WTC11 (cell line): ENCODE measurements at regions not wholly inside any gene's neighbourhood (a gene's known extent, or its start where the extent isn't known, plus 50 kb on each side); places are given as distances from the start of the nearest gene placed in this dataset.

Experiments used
- ATAC-seq: fragments of 200-7000 bp; cut with Tn5 transposase; 2 replicates; pipeline ENCODE4 v1.10.0; 2021; ENCODE audit warnings: mild to moderate bottlenecking, moderate library complexity
- CTCF ChIA-PET: fragments of 300-600 bp; sonication (Branson Sonifier 250); formaldehyde crosslinking; loops from one replicate; lab custom pipeline; 2021; ENCODE audit warnings: antibody characterized with exemption; lab: Charles Lee
- POLR2A ChIA-PET: fragments of 350-600 bp; sonication (Branson Sonifier 250); formaldehyde crosslinking; loops from one replicate; lab custom pipeline; 2021; ENCODE audit warnings: antibody characterized with exemption; lab: Charles Lee
- DNase-seq: peaks from one replicate; pipeline ENCODE4 v3.0.0; 2021; ENCODE audit warnings: low spot score
- H3K27ac Mint-ChIP-seq: 2 replicates; pipeline ENCODE4 v1.8.0; 2021; ENCODE audit warnings: mixed read lengths
- H3K27me3 Mint-ChIP-seq: 2 replicates; pipeline ENCODE4 v1.8.0; 2021; ENCODE audit warnings: low read depth, mild to moderate bottlenecking, moderate library complexity, mixed read lengths
- H3K36me3 Mint-ChIP-seq: 2 replicates; pipeline ENCODE4 v1.8.0; 2021; ENCODE audit warnings: mixed read lengths
- H3K4me1 Mint-ChIP-seq: 2 replicates; pipeline ENCODE4 v1.8.0; 2022; ENCODE audit warnings: mixed read lengths
- H3K4me3 Mint-ChIP-seq: 2 replicates; pipeline ENCODE4 v1.8.0; 2021; ENCODE audit warnings: mild to moderate bottlenecking, moderate library complexity, mixed read lengths
- H3K9me3 Mint-ChIP-seq: 2 replicates; pipeline ENCODE4 v1.8.0; 2021; ENCODE audit warnings: mixed read lengths
- CBFB ChIP-seq: sonication (generic); formaldehyde crosslinking; IDR thresholded peaks from 2 replicates; pipeline ENCODE4 v1.8.1; 2022; ENCODE audit warnings: mild to moderate bottlenecking, low read depth, missing genetic modification reagents
- E2F4 ChIP-seq: sonication (generic); formaldehyde crosslinking; IDR thresholded peaks from 2 replicates; pipeline ENCODE4 v1.8.1; 2022; ENCODE audit warnings: low read depth, mild to moderate bottlenecking, moderate library complexity, missing genetic modification reagents, borderline replicate concordance
- ERG ChIP-seq: fragments of 250-450 bp; sonication (Bioruptor Pico); IDR thresholded peaks from 2 replicates; pipeline ENCODE4 v1.8.0; 2021; ENCODE audit warnings: mild to moderate bottlenecking
- FOXJ3 ChIP-seq: sonication (generic); formaldehyde crosslinking; IDR thresholded peaks from 2 replicates; pipeline ENCODE4 v1.9.0; 2021; ENCODE audit warnings: missing genetic modification reagents, mild to moderate bottlenecking, borderline replicate concordance
- GRHL2 ChIP-seq: fragments of 250-450 bp; sonication (Bioruptor Pico); IDR thresholded peaks from 2 replicates; pipeline ENCODE4 v1.8.0; 2022; ENCODE audit warnings: mild to moderate bottlenecking, moderate library complexity; ENCODE audit not compliant: insufficient replicate concordance, severe bottlenecking
- IRF2 ChIP-seq: sonication (generic); formaldehyde crosslinking; IDR thresholded peaks from 2 replicates; pipeline ENCODE4 v1.8.0; 2022; ENCODE audit warnings: low read depth, missing genetic modification reagents, borderline replicate concordance
- MYBL2 ChIP-seq: sonication (generic); formaldehyde crosslinking; IDR thresholded peaks from 2 replicates; pipeline ENCODE4 v1.8.1; 2023; ENCODE audit warnings: mild to moderate bottlenecking, moderate library complexity, missing genetic modification reagents
- NR1H2 ChIP-seq: sonication (generic); formaldehyde crosslinking; IDR thresholded peaks from 2 replicates; pipeline ENCODE4 v1.9.0; 2021; ENCODE audit warnings: mild to moderate bottlenecking, moderate library complexity, missing genetic modification reagents
- NR2C2 ChIP-seq: sonication (generic); formaldehyde crosslinking; IDR thresholded peaks from 2 replicates; pipeline ENCODE4 v1.8.0; 2022; ENCODE audit warnings: mild to moderate bottlenecking, missing genetic modification reagents
- PRDM15 ChIP-seq: sonication (generic); formaldehyde crosslinking; IDR thresholded peaks from 2 replicates; pipeline ENCODE4 v1.8.0; 2022; ENCODE audit warnings: missing genetic modification reagents
- RELA ChIP-seq: sonication (generic); formaldehyde crosslinking; IDR thresholded peaks from 2 replicates; pipeline ENCODE4 v1.8.1; 2022; ENCODE audit warnings: missing genetic modification reagents, mild to moderate bottlenecking, borderline replicate concordance
- SMAD3 ChIP-seq: sonication (generic); formaldehyde crosslinking; IDR thresholded peaks from 2 replicates; pipeline ENCODE4 v1.8.0; 2022; ENCODE audit warnings: missing genetic modification reagents, mild to moderate bottlenecking, borderline replicate concordance
- USF1 ChIP-seq: sonication (generic); formaldehyde crosslinking; IDR thresholded peaks from 2 replicates; pipeline ENCODE4 v1.8.0; 2022; ENCODE audit warnings: mild to moderate bottlenecking, missing genetic modification reagents
- ZMAT4 ChIP-seq: fragments of 250-450 bp; sonication (Bioruptor Pico); IDR thresholded peaks from 2 replicates; pipeline ENCODE4 v1.9.0; 2021; ENCODE audit warnings: mild to moderate bottlenecking
- ZNF396 ChIP-seq: fragments of 250-450 bp; sonication (Bioruptor Pico); IDR thresholded peaks from 2 replicates; pipeline ENCODE4 v1.8.0; 2021; ENCODE audit warnings: mild to moderate bottlenecking, moderate library complexity, borderline replicate concordance
- ZNF425 ChIP-seq: fragments of 250-450 bp; sonication (Bioruptor Pico); conservative IDR thresholded peaks from 2 replicates; pipeline ENCODE4 v1.9.0; 2021; ENCODE audit warnings: mild to moderate bottlenecking
- ZNF532 ChIP-seq: fragments of 250-450 bp; sonication (Bioruptor Pico); IDR thresholded peaks from 2 replicates; pipeline ENCODE4 v1.9.0; 2021; ENCODE audit warnings: mild to moderate bottlenecking, borderline replicate concordance

- TF ChIP-seq ZNF532 (CRISPR knock-in tag) (no peak), ERG (CRISPR knock-in tag) (no peak), NR1H2 (CRISPR knock-in tag) (no peak), MYBL2 (CRISPR knock-in tag) (no peak), NR2C2 (CRISPR knock-in tag) (no peak), RELA (CRISPR knock-in tag) (no peak), GRHL2 (CRISPR knock-in tag) (no peak), IRF2 (CRISPR knock-in tag) (no peak)
These were observed 358.7 kb downstream of the RFC3 start (continued) for GRCh38 chr13:34176633-34177032.

GRCh38 chr13:34179481-34179880 is 361.5 kb downstream of the RFC3 start:
- DNase-seq: no peak
- Mint-ChIP-seq H3K9me3 (no peaks in the 10 kb centered on the region), H3K4me3 (no peak overlapping the region), H3K27ac (no peak overlapping the region), H3K4me1 (peaks cover 25% of the 10 kb centered on the region)
- CTCF ChIA-PET: no interaction called here
- no peak for TF ChIP-seq ZNF425 (CRISPR knock-in tag)
- TF ChIP-seq USF1 (CRISPR knock-in tag): no peak
- TF ChIP-seq FOXJ3 (CRISPR knock-in tag): no peak
- TF ChIP-seq E2F4: no peak
- no peak for TF ChIP-seq PRDM15
- TF ChIP-seq ZNF396 (CRISPR knock-in tag): no peak
- TF ChIP-seq SMAD3 (CRISPR knock-in tag): no peak
- TF ChIP-seq ZMAT4 (CRISPR knock-in tag): no peak
- no peak for TF ChIP-seq ZNF532 (CRISPR knock-in tag)
- no peak for TF ChIP-seq CBFB
- TF ChIP-seq, all 79 proteins: peak for 0
- POLR2A ChIA-PET: no interaction called here
- ATAC-seq: peak; percentile 87
- Mint-ChIP-seq H3K36me3 (no peaks in the 10 kb centered on the region), H3K27me3 (no peaks in the 10 kb centered on the region; the same call in none of the 2 replicates)
